Bronchial epithelial cell (primary cell): ENCODE measurements at regions not wholly inside any gene's neighbourhood (a gene's known extent, or its start where the extent isn't known, plus 50 kb on each side); places are given as distances from the start of the nearest gene placed in this dataset.

ENCODE experiments used
- DNase-seq: peaks from one replicate; pipeline ENCODE4 v3.0.0-alpha.2; 2010; ENCODE audit warnings: low read depth
- FAIRE-seq: peaks from 2 replicates; lab custom pipeline; 2011; peaks lifted over from hg19 to GRCh38; lab: Jason Lieb, UNC
- H3K27me3 ChIP-seq: 2 replicates; pipeline ENCODE4 v1.5.1; 2011; ENCODE audit warnings: low read length; ENCODE audit not compliant: control insufficient read depth, insufficient read depth
- H3K36me3 ChIP-seq: 2 replicates; pipeline ENCODE4 v1.5.1; 2011; ENCODE audit warnings: low read length; ENCODE audit not compliant: control insufficient read depth, insufficient read depth
- H3K4me3 ChIP-seq: 2 replicates; pipeline ENCODE4 v1.5.1; 2011; ENCODE audit warnings: mild to moderate bottlenecking, low read depth, low read length, control low read depth
- CTCF ChIP-seq: IDR thresholded peaks from 2 replicates; pipeline ENCODE4 v1.5.1; 2011; ENCODE audit warnings: mild to moderate bottlenecking, moderate library complexity, low read length, control low read depth, inconsistent platforms; ENCODE audit not compliant: insufficient read depth, severe bottlenecking

GRCh38 chr2:234788381-234788780, 163.4 kb upstream of the SH3BP4 start:
- no peaks in the 10 kb centered on the region for H3K27me3 ChIP-seq
- TF ChIP-seq CTCF, result no peak
- no peaks in the 10 kb centered on the region for H3K36me3 ChIP-seq
- no peak for DNase-seq
- no peak overlapping the region for H3K4me3 ChIP-seq
- no peak for FAIRE-seq

DNA sequence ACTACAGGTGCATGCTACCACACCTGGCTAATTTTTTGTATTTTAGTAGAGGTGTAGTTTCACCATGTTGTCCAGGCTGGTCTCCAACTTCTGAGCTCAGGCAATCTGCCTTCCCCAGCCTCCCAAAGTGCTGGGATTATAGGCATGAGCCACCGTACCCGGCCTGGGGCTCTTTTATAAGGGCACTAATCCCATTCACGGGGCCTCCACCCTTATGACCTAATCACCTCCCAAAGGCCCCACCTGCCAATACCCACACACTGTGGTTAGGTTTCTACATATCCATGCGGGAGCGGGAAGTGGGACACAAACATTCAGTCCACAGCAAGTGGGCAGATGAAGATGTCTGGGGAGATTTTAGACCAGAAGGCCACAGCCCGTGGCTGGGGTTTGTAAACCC, 164.7 kb upstream of the SH3BP4 start:
- no peak for FAIRE-seq
- no peaks in the 10 kb centered on the region for H3K27me3 ChIP-seq
- DNase-seq, result no peak
- TF ChIP-seq CTCF, result no peak
- H3K4me3 ChIP-seq, result no peak overlapping the region
- H3K36me3 ChIP-seq, result no peaks in the 10 kb centered on the region

GRCh38 chr2:234773764-234774409, 177.9 kb upstream of the SH3BP4 start:
- TF ChIP-seq CTCF, result no peak
- Histone ChIP-seq H3K27me3 (no peaks in the 10 kb centered on the region), H3K36me3 (no peaks in the 10 kb centered on the region), H3K4me3 (no peak overlapping the region)
- no peak for FAIRE-seq
- no peak for DNase-seq

GRCh38 chr2:234773129-234773528, 178.7 kb upstream of the SH3BP4 start:
- no peaks in the 10 kb centered on the region for H3K27me3 ChIP-seq
- TF ChIP-seq CTCF, result no peak
- H3K4me3 ChIP-seq, result no peak overlapping the region
- DNase-seq, result no peak
- no peak for FAIRE-seq
- H3K36me3 ChIP-seq, result no peaks in the 10 kb centered on the region

GRCh38 chr2:234772733-234773060, 179.1 kb upstream of the SH3BP4 start:
- Histone ChIP-seq H3K36me3 (no peaks in the 10 kb centered on the region), H3K4me3 (no peak overlapping the region), H3K27me3 (no peaks in the 10 kb centered on the region)
- no peak for FAIRE-seq
- TF ChIP-seq CTCF, result no peak
- DNase-seq, result no peak
